SK-N-DZ (cell line): ENCODE measurements at regions not wholly inside any gene's neighbourhood (a gene's known extent, or its start where the extent isn't known, plus 50 kb on each side); places are given as distances from the start of the nearest gene placed in this dataset.
"Not testable (repeated sequence)": the region's sequence is repeated elsewhere in the genome, so short reads cannot be mapped to it uniquely, and the experiment has no call there.

Experiments
- DNase-seq: peaks from one replicate; pipeline ENCODE4 v3.0.0-alpha.2; 2015; ENCODE audit warnings: low spot score

DNA sequence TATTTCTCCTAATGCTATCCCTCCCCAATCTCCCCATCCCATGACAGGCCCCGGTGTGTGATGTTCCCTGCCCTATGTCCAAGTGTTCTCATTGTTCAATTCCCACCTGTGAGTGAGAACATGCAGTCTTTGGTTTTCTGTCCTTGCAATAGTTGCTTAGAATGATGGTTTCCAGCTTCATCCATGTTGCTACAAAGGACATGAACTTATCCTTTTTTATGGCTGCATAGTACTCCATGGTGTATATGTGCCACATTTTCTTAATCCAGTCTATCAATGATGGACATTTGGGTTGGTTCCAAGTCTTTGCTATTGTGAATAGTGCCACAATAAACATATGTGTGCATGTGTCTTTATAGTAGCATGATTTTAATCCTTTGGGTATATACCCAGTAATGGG lies 51.3 kb upstream of the RIOK2 start:
- not testable (repeated sequence) for DNase-seq

DNA sequence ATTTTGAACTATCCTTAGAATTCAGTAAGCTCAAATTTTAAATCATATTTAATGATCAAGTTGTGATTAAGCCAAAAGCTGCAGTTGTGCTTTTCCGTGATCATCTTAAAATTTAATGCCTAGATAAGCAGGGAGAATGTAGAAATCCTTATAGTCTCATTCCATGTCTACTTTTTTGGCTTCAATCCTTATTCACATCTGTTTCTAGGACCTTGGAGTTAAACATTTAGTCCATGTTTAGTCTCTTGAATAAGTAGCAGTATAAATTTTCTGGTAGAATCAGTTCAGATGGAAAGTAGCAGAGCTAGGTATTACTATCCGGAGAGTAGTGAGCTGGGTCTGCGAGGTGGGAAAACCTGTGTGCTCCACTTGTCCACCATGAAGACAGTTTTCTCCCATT lies 59.3 kb upstream of the RIOK2 start:
- no peak for DNase-seq

DNA sequence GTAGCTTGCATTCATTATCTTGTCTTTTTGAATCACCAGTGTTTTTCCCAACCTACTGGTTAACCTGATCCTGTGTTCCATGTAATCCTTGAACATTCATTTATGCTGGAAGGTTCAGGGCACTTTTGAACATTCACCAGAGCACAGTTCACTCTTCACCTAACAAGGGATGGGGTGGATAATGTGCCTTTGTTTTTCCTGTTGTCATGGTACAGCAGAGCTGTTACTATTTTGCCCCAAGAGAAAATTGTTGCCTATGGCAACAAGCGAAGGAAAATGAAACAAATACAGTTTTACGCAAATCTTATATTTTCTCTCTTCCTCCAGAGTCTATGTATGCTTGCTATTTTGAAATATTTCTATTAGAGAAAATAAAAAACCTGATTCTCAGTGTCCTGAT lies 60.3 kb upstream of the RIOK2 start:
- DNase-seq, result no peak

DNA sequence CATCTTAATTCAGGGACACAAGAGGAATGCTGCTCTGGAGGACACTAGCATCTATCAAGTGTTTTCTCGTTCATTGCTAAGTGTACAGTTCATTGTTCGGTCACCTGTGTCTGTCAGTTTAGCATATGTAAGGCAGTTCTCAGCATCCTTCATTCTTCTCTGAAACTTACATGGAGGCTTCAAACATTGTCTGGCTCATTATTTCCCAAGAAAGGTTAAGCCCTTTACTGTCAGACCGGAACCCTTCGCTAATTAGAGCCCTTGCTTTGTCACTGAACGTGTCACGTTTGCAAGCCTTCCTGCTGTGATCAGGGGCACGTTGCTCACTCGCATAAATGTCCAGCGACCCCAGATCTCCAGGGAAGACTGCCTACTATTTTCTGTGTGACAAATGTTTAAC lies 62.3 kb upstream of the RIOK2 start:
- DNase-seq, result no peak

DNA sequence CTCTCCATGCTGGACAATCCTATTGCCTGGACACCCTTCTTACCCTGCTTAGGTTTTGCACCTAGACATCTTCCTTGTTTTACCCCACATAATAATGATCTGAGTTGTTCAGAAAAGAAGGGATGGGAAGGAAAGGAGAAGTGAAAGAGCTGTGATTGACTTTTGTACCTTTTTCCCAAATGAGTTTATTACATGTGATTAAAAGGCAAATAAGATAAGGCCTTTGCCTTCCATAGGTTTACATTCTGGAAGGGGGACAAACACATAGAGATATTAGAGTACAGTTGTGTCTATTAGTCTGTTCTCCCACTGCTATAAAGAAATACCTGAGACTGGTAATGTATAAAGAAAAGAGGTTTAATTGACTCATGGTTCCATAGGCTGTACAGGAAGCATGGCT lies 67.1 kb upstream of the RIOK2 start:
- no peak for DNase-seq

DNA sequence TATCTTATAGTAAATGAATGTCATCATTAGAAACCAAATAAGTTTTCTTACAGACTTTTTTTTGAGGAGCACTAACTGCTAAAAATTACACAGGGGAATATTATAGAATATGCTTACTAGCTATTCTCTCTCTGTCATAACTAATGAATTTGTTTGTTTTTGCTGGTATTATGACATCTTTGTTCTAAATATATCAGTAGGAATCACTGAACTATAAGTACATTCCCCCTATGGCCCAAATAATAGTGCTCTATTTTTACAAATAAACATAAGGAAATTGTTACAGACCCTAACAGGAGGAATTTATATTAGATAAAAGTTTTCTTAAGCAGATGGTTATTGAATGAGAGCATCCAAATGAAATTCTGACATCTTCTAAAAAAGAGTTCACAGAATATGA lies 83.0 kb upstream of the RIOK2 start:
- DNase-seq, result no peak

DNA sequence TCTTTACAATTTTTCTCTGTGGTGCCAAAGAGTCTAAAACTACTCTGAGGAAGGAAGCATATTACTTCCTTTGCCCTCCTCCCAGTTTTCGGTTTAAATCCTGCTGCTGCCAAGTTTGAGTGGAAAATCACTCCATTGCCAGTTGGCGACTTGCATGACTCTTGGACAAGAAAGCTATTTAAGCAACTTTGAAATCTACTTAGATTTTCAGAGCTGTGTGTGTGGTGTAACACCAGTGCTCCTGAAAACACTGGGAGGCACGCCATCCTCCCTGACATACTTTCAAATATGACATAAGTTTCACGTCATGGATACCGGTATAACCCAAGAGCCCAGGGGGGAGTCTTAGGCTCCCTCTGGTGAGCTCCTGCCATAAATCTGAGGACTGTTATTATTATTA lies 83.5 kb upstream of the RIOK2 start:
- no peak for DNase-seq

DNA sequence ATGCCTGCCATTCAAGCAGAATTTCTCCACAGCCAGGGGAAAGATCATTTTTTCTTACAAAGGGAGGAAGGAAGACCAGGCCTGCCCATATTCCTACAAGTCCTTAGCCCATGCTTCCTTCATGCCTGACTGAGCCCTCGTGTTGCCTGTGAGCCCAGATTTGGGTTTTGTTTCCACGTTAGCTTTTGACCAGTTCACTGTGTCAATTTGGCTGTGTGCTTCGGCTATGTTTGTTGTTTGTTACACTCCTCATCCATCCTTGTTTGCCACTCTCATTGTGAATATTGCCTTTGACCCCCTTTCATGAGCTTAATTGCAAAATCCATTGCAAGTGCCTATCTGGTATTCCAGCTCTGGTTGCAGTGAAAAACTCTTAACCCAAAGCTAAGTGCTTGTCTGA lies 84.7 kb upstream of the RIOK2 start:
- DNase-seq, result no peak

DNA sequence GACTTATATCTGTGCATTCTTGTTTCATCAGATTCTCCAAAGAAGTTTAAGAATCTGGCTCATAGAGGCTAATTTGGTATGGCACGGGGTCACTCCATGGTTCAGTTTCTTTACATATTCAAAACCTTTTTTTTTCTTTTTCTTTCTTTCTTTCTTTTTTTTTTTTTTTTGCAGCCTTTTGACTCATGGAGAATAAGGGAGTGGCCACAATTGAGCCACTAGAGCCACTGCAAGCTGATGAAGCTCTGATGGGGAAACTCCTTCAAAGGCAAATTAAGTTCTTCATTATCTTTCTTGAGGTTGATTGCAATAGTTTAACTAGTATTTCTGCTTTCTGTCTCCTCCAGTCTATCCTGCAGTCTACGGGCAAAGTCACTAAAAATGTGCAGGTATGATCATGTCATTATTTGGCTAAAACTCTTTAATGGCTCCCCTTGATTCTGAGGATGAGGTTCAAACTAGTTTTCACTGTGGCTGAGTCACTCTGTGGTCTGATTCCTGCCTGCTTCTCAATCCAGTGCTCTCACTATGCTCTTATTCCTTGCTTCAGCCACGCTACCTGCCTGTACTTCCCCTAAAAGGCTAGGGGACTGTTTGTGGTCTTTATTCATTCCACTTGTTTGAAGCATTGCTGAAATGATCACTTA lies 93.5 kb upstream of the RIOK2 start:
- no peak for DNase-seq

DNA sequence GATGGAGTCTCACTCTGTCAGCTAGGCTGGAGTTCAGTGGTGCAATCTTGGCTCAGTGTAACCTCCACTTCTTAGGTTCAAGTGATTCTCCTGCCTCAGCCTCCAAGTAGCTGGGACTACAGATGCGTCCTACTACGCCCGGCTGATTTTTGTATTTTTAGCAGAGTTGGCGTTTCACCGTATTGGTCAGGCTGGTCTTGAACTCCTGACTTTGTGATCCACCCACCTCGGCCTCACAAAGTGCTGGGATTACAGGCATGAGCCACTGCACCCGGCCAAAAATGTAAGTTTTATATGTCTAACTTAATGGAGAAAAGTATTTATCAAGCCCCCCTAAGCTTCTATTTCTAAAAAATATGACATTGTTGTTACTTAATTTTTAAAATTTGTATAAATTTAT lies 98.2 kb upstream of the RIOK2 start:
- no peak for DNase-seq

DNA sequence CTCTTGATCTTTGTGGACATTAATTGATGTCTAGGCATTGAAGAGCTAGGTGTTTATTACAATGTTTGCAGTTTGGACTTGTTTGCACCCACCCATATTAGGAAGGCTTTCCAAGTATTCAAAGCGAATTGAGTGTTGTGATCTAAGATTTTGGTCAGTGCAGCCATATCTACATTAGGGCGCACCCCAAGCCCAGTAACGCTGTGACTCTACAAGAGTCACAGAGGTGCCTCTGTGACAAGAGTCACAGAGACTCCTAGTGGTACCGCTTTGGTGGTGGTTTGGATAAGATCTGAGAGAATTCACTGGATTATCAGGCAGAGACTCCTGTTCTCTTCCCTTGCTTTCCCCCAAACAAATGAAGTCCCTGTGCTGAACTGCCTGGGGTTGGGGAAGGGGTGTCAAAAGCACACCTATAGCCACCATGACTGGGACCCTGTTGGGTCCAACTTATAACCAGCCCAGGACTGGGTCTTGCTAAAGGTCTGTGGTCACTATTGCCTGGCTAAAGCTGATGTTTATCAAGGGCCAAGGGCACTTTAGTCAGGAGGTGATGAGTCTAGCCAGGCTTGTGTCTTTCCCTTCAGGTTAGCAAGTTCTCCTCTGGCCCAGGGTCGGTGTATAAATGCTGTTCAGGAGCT lies 114.1 kb upstream of the RIOK2 start:
- DNase-seq, result peak; percentile 65

DNA sequence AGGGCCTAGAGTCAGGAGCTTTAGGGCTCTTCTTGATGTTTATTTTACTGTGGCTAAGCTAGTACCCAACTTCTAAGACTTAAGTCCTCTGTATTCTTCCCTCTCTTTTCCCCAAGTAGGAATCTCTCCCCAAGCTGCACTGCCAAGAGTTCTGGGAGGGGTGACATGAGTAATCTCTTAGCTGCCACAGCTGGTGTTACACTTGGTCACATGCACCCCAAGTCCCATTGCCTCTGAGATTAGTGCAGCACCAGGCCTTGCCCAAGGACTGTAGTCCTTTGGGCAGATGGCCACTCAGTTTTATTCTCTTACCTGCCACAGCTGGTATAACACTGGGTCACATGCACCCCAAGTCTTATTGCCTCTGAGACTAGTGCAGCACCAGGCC lies 114.7 kb upstream of the RIOK2 start:
- no peak for DNase-seq

DNA sequence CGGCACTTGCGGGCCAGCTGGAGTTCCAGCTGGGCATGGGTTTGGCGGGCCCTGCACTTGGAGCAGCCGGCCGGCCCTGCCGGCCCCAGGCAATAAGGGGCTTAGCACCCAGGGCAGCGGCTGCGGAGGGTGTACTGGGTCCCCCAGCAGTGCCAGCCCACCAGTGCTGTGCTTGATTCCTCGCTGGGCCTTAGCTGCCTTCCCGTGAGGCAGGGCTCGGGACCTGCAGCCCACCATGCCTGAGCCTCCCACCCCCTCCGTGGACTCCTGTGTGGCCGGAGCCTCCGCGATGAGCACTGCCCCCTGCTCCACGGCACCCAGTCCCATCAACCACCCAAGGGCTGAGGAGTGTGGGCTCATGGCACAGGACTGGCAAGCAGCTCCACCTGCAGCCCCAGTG lies 118.1 kb upstream of the RIOK2 start:
- not testable (repeated sequence) for DNase-seq

DNA sequence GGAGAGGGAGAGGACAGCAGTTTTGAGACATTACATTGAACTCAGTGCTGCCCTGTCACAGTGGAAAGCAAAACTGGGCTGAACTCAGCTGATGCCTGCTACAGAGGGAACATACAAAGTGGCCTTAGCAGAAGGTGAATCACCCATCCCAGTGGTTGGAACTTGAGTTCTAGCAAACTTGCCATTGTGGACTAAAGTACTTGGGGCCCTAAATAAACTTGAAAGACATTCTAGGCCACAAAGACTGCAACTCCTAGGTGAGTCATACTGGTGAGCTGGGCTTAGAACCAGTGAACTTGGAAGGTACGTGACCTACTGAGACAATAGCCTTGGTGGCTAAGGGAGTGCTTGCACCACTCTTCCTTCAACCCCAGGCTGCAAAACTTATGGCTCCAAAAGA lies 155.7 kb upstream of the RIOK2 start:
- DNase-seq, result no peak

DNA sequence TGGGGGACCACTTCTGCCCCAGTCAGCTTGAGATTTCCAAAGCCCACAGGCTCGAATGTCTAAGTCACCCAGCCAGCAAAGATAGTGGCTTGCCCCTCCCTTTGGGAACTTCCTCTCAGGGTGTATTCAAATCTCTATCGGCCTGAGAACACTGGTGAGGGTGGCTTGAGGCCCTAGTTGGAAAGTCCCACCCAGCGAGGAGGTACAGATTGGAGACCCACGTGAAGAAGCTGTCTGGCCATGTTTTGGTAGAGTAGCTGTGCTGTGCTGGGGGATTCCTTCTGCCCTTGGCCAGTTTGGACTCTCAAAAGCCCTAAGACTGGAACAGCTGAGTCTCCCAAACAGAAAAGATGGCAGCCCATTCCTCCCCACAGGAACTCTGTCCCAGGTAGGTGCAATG lies 172.7 kb upstream of the RIOK2 start:
- no peak for DNase-seq

DNA sequence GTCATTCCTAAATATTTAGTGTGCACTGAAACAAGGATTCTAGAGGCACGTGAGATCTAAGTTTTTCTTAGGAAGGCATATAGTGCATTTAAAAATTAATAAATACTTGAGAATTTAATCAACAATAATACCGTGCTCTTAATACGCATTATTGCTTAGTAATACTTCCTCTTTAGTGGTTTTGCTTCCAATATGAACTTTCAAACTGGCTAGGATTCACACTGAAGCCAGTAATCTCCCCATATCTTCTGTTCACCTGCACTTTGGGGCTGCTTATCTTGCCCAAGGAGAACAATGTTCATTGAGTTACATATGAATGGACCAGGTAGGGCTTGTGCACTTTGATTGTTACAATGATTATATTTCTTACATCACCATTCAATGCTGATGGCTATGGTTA lies 180.5 kb upstream of the RIOK2 start:
- no peak for DNase-seq

DNA sequence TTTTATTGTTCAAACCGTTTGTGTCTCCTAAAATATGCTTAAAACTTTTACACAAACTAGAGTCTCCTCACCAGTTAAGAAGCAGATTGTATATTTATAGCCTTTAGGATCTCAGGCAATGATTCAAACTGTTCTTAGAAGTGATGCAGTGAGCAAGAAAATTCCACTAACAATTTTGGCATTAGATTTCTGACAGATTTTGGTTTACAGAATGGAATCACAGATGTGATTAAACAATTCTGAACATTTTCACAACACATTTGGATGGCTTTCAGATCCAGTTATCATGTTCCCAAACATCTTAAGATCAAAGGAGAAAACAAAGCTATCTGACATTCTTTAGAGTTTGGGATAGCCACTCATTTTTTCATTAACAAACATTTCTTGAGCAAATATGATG lies 181.7 kb upstream of the RIOK2 start:
- DNase-seq, result no peak

DNA sequence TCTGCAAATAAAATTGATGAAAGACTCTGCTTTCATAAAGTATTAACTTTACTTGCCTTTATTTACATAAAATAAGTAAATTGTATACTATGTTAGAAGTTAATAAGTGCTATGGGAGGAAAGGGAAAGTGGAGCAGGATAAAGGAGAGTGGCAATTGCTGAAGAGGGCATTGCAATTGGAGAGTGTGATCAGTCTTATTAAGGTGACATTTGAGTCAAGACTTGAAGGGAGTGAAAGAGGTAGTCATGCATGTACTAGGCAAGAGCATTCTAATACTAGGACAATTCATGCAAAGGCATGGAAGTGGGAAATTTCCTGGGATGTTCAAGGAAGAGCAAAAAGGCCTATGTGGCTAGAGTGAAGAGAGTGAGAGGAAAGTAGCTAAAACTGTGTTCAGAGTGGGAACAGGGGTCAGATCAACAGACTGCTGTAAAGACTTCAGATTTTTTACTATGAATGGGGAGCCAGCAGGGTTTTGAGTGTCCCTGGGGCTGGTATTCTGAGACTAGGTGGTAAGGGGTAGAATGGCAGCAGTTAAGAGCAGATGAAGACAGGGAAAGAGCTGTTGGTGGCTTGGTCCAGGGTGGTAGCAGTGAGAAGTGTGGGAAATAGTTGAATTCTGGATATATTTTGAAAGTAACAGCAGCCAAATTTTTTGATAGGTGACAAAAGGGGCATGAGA lies 182.3 kb upstream of the RIOK2 start:
- DNase-seq, result no peak

DNA sequence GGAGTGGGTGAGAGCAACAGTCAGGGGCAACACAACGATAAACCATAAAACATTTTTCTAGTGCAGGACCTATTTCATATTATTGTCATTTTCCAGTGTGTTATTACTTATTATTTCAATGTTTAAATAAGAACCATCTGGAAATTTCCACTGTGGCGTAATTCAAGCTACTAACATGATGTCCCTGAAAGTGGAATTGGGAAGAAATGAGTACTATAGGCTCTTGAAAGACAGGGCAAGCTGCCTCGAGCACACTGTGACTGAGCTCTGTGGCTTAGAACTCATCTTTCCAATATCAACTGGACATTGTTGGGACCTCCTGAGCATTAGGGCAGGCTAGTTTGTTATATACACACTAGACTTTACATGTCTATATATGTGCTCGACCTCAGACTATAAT lies 182.9 kb upstream of the RIOK2 start:
- no peak for DNase-seq

DNA sequence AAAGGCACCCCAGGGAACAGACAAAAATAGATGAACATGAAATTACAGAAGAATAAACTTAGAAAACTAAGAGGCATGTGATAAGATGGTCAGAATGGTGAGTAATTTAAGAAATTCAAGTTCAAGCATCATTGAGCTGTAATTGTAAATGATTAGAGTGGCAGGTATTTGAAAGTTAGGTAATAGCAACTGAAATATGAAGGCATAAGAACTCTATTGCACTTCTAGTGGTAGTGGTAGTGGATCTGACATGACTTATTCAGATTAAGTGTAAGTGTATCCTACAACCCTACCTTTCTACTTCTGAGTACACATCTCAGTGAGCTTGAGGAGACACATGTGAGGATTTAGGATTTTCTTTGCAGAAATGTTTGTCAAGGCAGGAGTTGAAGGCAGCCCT lies 192.9 kb upstream of the RIOK2 start:
- no peak for DNase-seq

DNA sequence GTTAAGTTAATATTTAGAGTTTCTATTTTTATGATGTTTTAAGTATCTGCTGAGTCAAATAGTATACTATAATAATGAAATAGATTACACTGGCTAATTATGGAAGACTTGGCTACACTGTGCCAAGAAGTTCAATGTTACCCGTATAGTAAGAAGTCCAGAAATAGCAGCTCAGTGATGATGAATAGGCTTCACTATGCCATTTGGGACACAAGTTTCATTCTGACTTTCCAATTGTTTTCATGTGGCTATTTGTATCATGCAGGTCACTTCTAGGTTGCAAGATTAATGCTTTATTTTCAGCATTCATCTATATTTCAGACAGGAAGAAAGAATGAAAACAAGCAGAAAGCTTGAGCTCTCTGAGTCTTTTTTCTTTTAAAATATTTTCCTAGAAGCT lies 194.5 kb upstream of the RIOK2 start:
- no peak for DNase-seq

DNA sequence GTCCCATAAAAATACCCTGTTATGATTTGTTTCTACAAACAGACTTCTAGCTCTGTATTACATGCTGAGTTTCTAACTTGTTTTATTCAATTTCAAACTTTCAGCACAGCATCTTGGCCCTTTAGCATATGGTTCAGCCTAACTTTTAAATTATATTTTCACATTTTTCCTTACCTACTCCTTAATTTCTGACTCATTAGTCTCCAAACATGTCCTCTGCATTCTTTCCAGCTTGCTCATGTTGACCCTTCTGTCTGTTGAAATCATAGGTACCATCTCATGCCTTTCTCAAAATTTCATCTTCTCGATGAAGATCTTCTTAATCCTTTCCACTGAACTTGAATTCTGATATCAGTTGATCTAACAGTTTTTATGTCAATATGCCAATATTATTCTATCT lies 200.9 kb upstream of the RIOK2 start:
- DNase-seq, result no peak

DNA sequence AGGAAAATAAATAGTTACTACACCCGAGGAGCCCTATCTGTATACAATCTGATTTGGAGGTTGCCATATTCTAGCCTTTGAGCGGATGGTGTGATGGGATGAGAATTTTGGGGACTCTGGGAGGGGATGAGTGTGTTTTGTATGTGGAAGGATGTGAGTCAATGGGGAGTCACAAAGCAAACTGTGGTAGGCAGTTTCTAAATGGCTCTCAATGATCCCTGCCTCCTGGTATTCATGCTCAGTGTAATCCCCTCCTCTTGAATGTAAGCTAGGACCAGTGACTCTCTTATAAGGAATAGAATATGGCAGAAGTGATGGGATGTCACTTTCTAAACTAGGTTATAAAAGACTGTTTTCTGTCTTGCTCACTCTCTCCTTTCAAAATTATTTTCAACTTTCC lies 205.7 kb upstream of the RIOK2 start:
- no peak for DNase-seq
